ENCODE measurements at regions not wholly inside any gene's neighbourhood (a gene's known extent, or its start where the extent isn't known, plus 50 kb on each side); places are given as distances from the start of the nearest gene placed in this dataset.
"Not testable (repeated sequence)": the region's sequence is repeated elsewhere in the genome, so short reads cannot be mapped to it uniquely, and the experiment has no call there.

- Histone ChIP-seq H3K9ac (ENCODE audit: low read depth, low read length, poor library complexity) (no peak overlapping the region), H3K79me1 (ENCODE audit: low read depth, low read length) (no peaks in the 10 kb centered on the region), H3K4me2 (ENCODE audit: insufficient read depth, low read length, poor library complexity, severe bottlenecking) (no peak overlapping the region), H2AK5ac (ENCODE audit: low read depth, low read length) (no peak overlapping the region), H3K36me3 (replicated peaks in 1 of 2; ENCODE audit: control insufficient read depth in 2 of 2, insufficient read depth in 2 of 2, low read length in 2 of 2) (no peaks in the 10 kb centered on the region), H3K9me3 (replicated peaks in 1 of 2; ENCODE audit: control insufficient read depth in 2 of 2, insufficient read depth in 1 of 2, low read depth in 1 of 2, low read length in 2 of 2) (no peaks in the 10 kb centered on the region), H3K27me3 (ENCODE audit: control insufficient read depth in 3 of 3, insufficient read depth in 3 of 3, low read depth in 1 of 3, low read length in 3 of 3) (no peaks in the 10 kb centered on the region), H2BK120ac (ENCODE audit: low read depth, low read length) (no peak overlapping the region), H3K4me1 (ENCODE audit: control insufficient read depth in 2 of 2, insufficient read depth in 1 of 2, low read depth in 1 of 2, low read length in 2 of 2) (no peaks in the 10 kb centered on the region), H3K14ac (ENCODE audit: low read length) (no peak overlapping the region), H2BK12ac (ENCODE audit: low read length) (no peak overlapping the region), H3K4ac (ENCODE audit: low read length) (no peak overlapping the region), H2AFZ (ENCODE audit: low read length) (no peak overlapping the region), H4K8ac (ENCODE audit: low read depth, low read length) (no peak overlapping the region), H4K91ac (ENCODE audit: low read depth, low read length, poor library complexity) (no peak overlapping the region), H2BK5ac (ENCODE audit: low read length) (no peak overlapping the region), H3K4me3 (ENCODE audit: low read length in 2 of 2) (no peak overlapping the region), H3K27ac (replicated peaks; ENCODE audit: low read length) (no peak overlapping the region), H3K23ac (ENCODE audit: low read depth, low read length, poor library complexity) (no peak overlapping the region), H2BK15ac (ENCODE audit: low read length) (no peak overlapping the region), H3K18ac (ENCODE audit: low read length) (no peak overlapping the region)
- WGBS, 2 donors (ENCODE audit: extremely low coverage in 2 of 2, insufficient read length in 2 of 2, insufficient replicate concordance in 1 of 2) = no CpG with 5 or more reads among the region's 6 CpGs
- no peak for DNase-seq (ENCODE audit: low spot score)
These were observed 202.2 kb downstream of the IPMK start for GRCh38 chr10:58065529-58065815.

GRCh38 chr10:58064714-58065528 is 202.8 kb downstream of the IPMK start:
- Histone ChIP-seq H2BK5ac (ENCODE audit: low read length) (no peak overlapping the region), H3K79me1 (ENCODE audit: low read depth, low read length) (no peaks in the 10 kb centered on the region), H3K27ac (replicated peaks; ENCODE audit: low read length) (no peak overlapping the region), H2BK120ac (ENCODE audit: low read depth, low read length) (no peak overlapping the region), H3K9me3 (replicated peaks in 1 of 2; ENCODE audit: control insufficient read depth in 2 of 2, insufficient read depth in 1 of 2, low read depth in 1 of 2, low read length in 2 of 2) (no peaks in the 10 kb centered on the region), H2AFZ (ENCODE audit: low read length) (no peak overlapping the region), H4K8ac (ENCODE audit: low read depth, low read length) (no peak overlapping the region), H2BK15ac (ENCODE audit: low read length) (no peak overlapping the region), H3K36me3 (replicated peaks in 1 of 2; ENCODE audit: control insufficient read depth in 2 of 2, insufficient read depth in 2 of 2, low read length in 2 of 2) (no peaks in the 10 kb centered on the region), H3K4ac (ENCODE audit: low read length) (no peak overlapping the region), H3K14ac (ENCODE audit: low read length) (no peak overlapping the region), H3K4me1 (ENCODE audit: control insufficient read depth in 2 of 2, insufficient read depth in 1 of 2, low read depth in 1 of 2, low read length in 2 of 2) (no peaks in the 10 kb centered on the region), H3K4me2 (ENCODE audit: insufficient read depth, low read length, poor library complexity, severe bottlenecking) (no peak overlapping the region), H4K91ac (ENCODE audit: low read depth, low read length, poor library complexity) (no peak overlapping the region), H2BK12ac (ENCODE audit: low read length) (no peak overlapping the region), H3K23ac (ENCODE audit: low read depth, low read length, poor library complexity) (no peak overlapping the region), H3K18ac (ENCODE audit: low read length) (no peak overlapping the region), H3K27me3 (ENCODE audit: control insufficient read depth in 3 of 3, insufficient read depth in 3 of 3, low read depth in 1 of 3, low read length in 3 of 3) (no peaks in the 10 kb centered on the region), H2AK5ac (ENCODE audit: low read depth, low read length) (no peak overlapping the region), H3K4me3 (ENCODE audit: low read length in 2 of 2) (no peak overlapping the region), H3K9ac (ENCODE audit: low read depth, low read length, poor library complexity) (no peak overlapping the region)
- DNase-seq (ENCODE audit: low spot score) = peak; percentile 61
- WGBS, 2 donors (ENCODE audit: extremely low coverage in 2 of 2, insufficient read length in 2 of 2, insufficient replicate concordance in 1 of 2) = no CpG with 5 or more reads among the region's 4 CpGs

DNA sequence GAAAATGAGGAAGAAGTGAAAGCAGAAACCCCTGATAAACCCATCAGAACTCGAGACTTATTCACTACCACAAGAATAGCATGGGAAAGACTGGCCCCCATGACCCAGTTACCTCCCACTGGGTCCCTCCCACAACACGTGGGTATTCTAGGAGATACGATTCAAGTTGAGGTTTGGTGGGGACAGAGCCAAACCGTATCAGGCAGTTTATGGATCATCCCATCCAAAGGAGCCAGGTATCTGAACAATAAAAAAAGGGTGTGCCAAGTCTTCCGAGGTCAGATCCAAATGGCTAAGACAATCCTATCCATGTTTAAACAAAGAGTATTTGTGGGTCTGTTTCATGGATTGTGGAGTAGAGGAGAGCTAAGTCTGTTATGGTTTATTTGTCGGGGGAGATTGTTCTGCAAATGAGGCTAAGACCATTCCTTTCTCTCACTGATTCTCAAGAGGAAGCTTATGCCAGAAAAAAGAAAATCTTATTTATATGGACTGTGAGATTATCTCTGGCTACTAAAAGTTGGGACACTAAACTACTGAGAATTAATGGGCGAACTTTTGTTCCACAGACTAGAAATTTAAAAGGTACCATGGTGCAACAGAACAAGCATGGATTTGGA is 203.7 kb downstream of the IPMK start:
- H3K4me1 ChIP-seq (ENCODE audit: control insufficient read depth in 2 of 2, insufficient read depth in 1 of 2, low read depth in 1 of 2, low read length in 2 of 2) = no peaks in the 10 kb centered on the region
- no peak overlapping the region for H4K91ac ChIP-seq (ENCODE audit: low read depth, low read length, poor library complexity)
- H2AK5ac ChIP-seq (ENCODE audit: low read depth, low read length) = no peak overlapping the region
- no peak overlapping the region for H4K8ac ChIP-seq (ENCODE audit: low read depth, low read length)
- no peaks in the 10 kb centered on the region for H3K27me3 ChIP-seq (ENCODE audit: control insufficient read depth in 3 of 3, insufficient read depth in 3 of 3, low read depth in 1 of 3, low read length in 3 of 3)
- H3K9me3 ChIP-seq (replicated peaks in 1 of 2; ENCODE audit: control insufficient read depth in 2 of 2, insufficient read depth in 1 of 2, low read depth in 1 of 2, low read length in 2 of 2) = no peaks in the 10 kb centered on the region
- H3K36me3 ChIP-seq (replicated peaks in 1 of 2; ENCODE audit: control insufficient read depth in 2 of 2, insufficient read depth in 2 of 2, low read length in 2 of 2) = no peaks in the 10 kb centered on the region
- no peaks in the 10 kb centered on the region for H3K79me1 ChIP-seq (ENCODE audit: low read depth, low read length)
- no peak overlapping the region for H3K27ac ChIP-seq (replicated peaks; ENCODE audit: low read length)
- H3K4ac ChIP-seq (ENCODE audit: low read length) = no peak overlapping the region
- H2BK15ac ChIP-seq (ENCODE audit: low read length) = no peak overlapping the region
- no peak overlapping the region for H2BK12ac ChIP-seq (ENCODE audit: low read length)
- no peak overlapping the region for H2BK120ac ChIP-seq (ENCODE audit: low read depth, low read length)
- no peak overlapping the region for H3K4me2 ChIP-seq (ENCODE audit: insufficient read depth, low read length, poor library complexity, severe bottlenecking)
- no peak overlapping the region for H3K23ac ChIP-seq (ENCODE audit: low read depth, low read length, poor library complexity)
- H2BK5ac ChIP-seq (ENCODE audit: low read length) = no peak overlapping the region
- no peak overlapping the region for H3K14ac ChIP-seq (ENCODE audit: low read length)
- H3K4me3 ChIP-seq (ENCODE audit: low read length in 2 of 2) = no peak overlapping the region
- no CpG with 5 or more reads among the region's 7 CpGs for WGBS, 2 donors (ENCODE audit: extremely low coverage in 2 of 2, insufficient read length in 2 of 2, insufficient replicate concordance in 1 of 2)
- no peak overlapping the region for H3K18ac ChIP-seq (ENCODE audit: low read length)
- no peak for DNase-seq (ENCODE audit: low spot score)
- no peak overlapping the region for H3K9ac ChIP-seq (ENCODE audit: low read depth, low read length, poor library complexity)
- no peak overlapping the region for H2AFZ ChIP-seq (ENCODE audit: low read length)

- H2AK5ac ChIP-seq (ENCODE audit: low read depth, low read length); H2BK12ac ChIP-seq (ENCODE audit: low read length); H3K79me1 ChIP-seq (ENCODE audit: low read depth, low read length); H4K8ac ChIP-seq (ENCODE audit: low read depth, low read length); DNase-seq (ENCODE audit: low spot score); H4K91ac ChIP-seq (ENCODE audit: low read depth, low read length, poor library complexity); H3K4ac ChIP-seq (ENCODE audit: low read length); H3K9me3 ChIP-seq (replicated peaks in 1 of 2; ENCODE audit: control insufficient read depth in 2 of 2, insufficient read depth in 1 of 2, low read depth in 1 of 2, low read length in 2 of 2); H3K9ac ChIP-seq (ENCODE audit: low read depth, low read length, poor library complexity); H3K18ac ChIP-seq (ENCODE audit: low read length); H3K4me1 ChIP-seq (ENCODE audit: control insufficient read depth in 2 of 2, insufficient read depth in 1 of 2, low read depth in 1 of 2, low read length in 2 of 2); H3K36me3 ChIP-seq (replicated peaks in 1 of 2; ENCODE audit: control insufficient read depth in 2 of 2, insufficient read depth in 2 of 2, low read length in 2 of 2); H3K4me3 ChIP-seq (ENCODE audit: low read length in 2 of 2); H3K23ac ChIP-seq (ENCODE audit: low read depth, low read length, poor library complexity); H3K27ac ChIP-seq (replicated peaks; ENCODE audit: low read length); H3K27me3 ChIP-seq (ENCODE audit: control insufficient read depth in 3 of 3, insufficient read depth in 3 of 3, low read depth in 1 of 3, low read length in 3 of 3); H2AFZ ChIP-seq (ENCODE audit: low read length); H2BK120ac ChIP-seq (ENCODE audit: low read depth, low read length); H2BK5ac ChIP-seq (ENCODE audit: low read length); H3K4me2 ChIP-seq (ENCODE audit: insufficient read depth, low read length, poor library complexity, severe bottlenecking); H2BK15ac ChIP-seq (ENCODE audit: low read length); H3K14ac ChIP-seq (ENCODE audit: low read length): not testable (repeated sequence)
- whole genome bisulfite sequencing, 2 donors (ENCODE audit: extremely low coverage in 2 of 2, insufficient read length in 2 of 2, insufficient replicate concordance in 1 of 2) = no CpG with 5 or more reads among the region's 1 CpG
These were observed 209.0 kb downstream of the IPMK start for GRCh38 chr10:58058683-58059082.
